CD14-positive monocyte (primary cell): ENCODE measurements at regions not wholly inside any gene's neighbourhood (a gene's known extent, or its start where the extent isn't known, plus 50 kb on each side); places are given as distances from the start of the nearest gene placed in this dataset.
A peak's percentile ranks its signal among the peaks of the same experiment; 100 is the strongest.

Experiments used
- DNase-seq, 3 donors: peaks; one replicate each; pipeline ENCODE4 v3.0.0-alpha.2; 2011 to 2022
- H2AFZ ChIP-seq: 2 replicates; pipeline ENCODE4 v1.6.0; 2012; ENCODE audit warnings: mild to moderate bottlenecking, low read depth, low read length, inconsistent platforms; ENCODE audit not compliant: insufficient read depth, poor library complexity, severe bottlenecking
- H3K27ac ChIP-seq, 2 donors: 1 replicate in 1 of 2; 2 replicates in 1 of 2; pipeline ENCODE4 v1.5.1; 2012 to 2013; ENCODE audit warnings: low read length in 2 of 2, control low read depth in 1 of 2, inconsistent platforms in 1 of 2, low read depth in 1 of 2, mild to moderate bottlenecking in 1 of 2
- H3K27me3 ChIP-seq, 2 donors: one replicate each; pipeline versions ENCODE4 v1.6.0 to v1.6.1; 2011 to 2013; ENCODE audit warnings: low read length in 2 of 2; ENCODE audit not compliant: control insufficient read depth in 2 of 2, insufficient read depth in 2 of 2
- H3K36me3 ChIP-seq, 2 donors: replicated peaks in 1 of 2; 1 replicate in 1 of 2; 2 replicates in 1 of 2; pipeline versions ENCODE4 v1.5.1 to v1.6.1; 2012 to 2013; ENCODE audit warnings: low read length in 2 of 2, control low read depth in 1 of 2, inconsistent platforms in 1 of 2, mild to moderate bottlenecking in 1 of 2; ENCODE audit not compliant: insufficient read depth in 2 of 2, control insufficient read depth in 1 of 2
- H3K4me1 ChIP-seq, 2 donors: 1 replicate in 1 of 2; 2 replicates in 1 of 2; pipeline versions ENCODE4 v1.5.1 to v1.6.1; 2012 to 2013; ENCODE audit warnings: low read length in 2 of 2, control low read depth in 1 of 2, inconsistent platforms in 1 of 2, mild to moderate bottlenecking in 1 of 2, moderate library complexity in 1 of 2; ENCODE audit not compliant: insufficient read depth in 2 of 2, control insufficient read depth in 1 of 2
- H3K4me2 ChIP-seq: replicated peaks from 2 replicates; pipeline ENCODE3; 2012; ENCODE audit warnings: low read length, moderate library complexity, mild to moderate bottlenecking; ENCODE audit not compliant: poor library complexity, severe bottlenecking; ENCODE audit errors: extremely low read depth
- H3K4me3 ChIP-seq, 3 experiments: fragments of 200-600 bp in 1 of 3; sonication (generic) in 1 of 3; replicated peaks in 1 of 3; 1 replicate in 2 of 3; 2 replicates in 1 of 3; pipeline ENCODE4 v1.5.1; 2011 to 2013; ENCODE audit warnings: low read length in 3 of 3, mild to moderate bottlenecking in 3 of 3, control low read depth in 2 of 3, low read depth in 2 of 3, inconsistent platforms in 1 of 3, moderate library complexity in 1 of 3
- H3K79me2 ChIP-seq: 2 replicates; pipeline ENCODE4 v1.6.0; 2012; ENCODE audit warnings: mild to moderate bottlenecking, control low read depth, inconsistent platforms, low read length, moderate library complexity; ENCODE audit not compliant: insufficient read depth
- H3K9ac ChIP-seq: 2 replicates; pipeline ENCODE4 v1.6.0; 2017; ENCODE audit warnings: low read length, mild to moderate bottlenecking; ENCODE audit not compliant: insufficient read depth, poor library complexity, severe bottlenecking
- H3K9me3 ChIP-seq, 2 donors: replicated peaks in 1 of 2; 1 replicate in 1 of 2; 2 replicates in 1 of 2; pipeline versions ENCODE4 v1.5.1 to v1.6.1; 2012 to 2013; ENCODE audit warnings: low read length in 2 of 2, control low read depth in 1 of 2; ENCODE audit not compliant: control insufficient read depth in 1 of 2, insufficient read depth in 1 of 2
- H4K20me1 ChIP-seq: 2 replicates; pipeline ENCODE4 v1.6.0; 2012; ENCODE audit warnings: mild to moderate bottlenecking, low read length, control low read depth, moderate library complexity; ENCODE audit not compliant: insufficient read depth
- H3K27ac Mint-ChIP-seq, 7 donors: one replicate each; pipeline ENCODE4 v1.8.0; 2020; ENCODE audit warnings: mild to moderate bottlenecking in 7 of 7, mixed read lengths in 7 of 7, moderate library complexity in 6 of 7, inconsistent platforms in 2 of 7
- H3K27me3 Mint-ChIP-seq, 3 donors: one replicate each; pipeline ENCODE4 v1.8.0; 2021 to 2022; ENCODE audit warnings: low read depth in 3 of 3, mild to moderate bottlenecking in 3 of 3, mixed read lengths in 3 of 3, moderate library complexity in 3 of 3, inconsistent platforms in 1 of 3
- H3K36me3 Mint-ChIP-seq, 2 donors: one replicate each; pipeline ENCODE4 v1.8.0; 2020; ENCODE audit warnings: mixed read lengths in 2 of 2, inconsistent platforms in 1 of 2, mild to moderate bottlenecking in 1 of 2
- H3K4me1 Mint-ChIP-seq: one replicate; pipeline ENCODE4 v1.8.0; 2020; ENCODE audit warnings: mild to moderate bottlenecking, mixed read lengths
- H3K4me3 Mint-ChIP-seq, 2 donors: one replicate each; pipeline ENCODE4 v1.8.0; 2020; ENCODE audit warnings: mild to moderate bottlenecking in 2 of 2, mixed read lengths in 2 of 2, moderate library complexity in 1 of 2
- H3K9me3 Mint-ChIP-seq, 7 donors: one replicate each; pipeline ENCODE4 v1.8.0; 2020 to 2022; ENCODE audit warnings: mixed read lengths in 7 of 7, mild to moderate bottlenecking in 6 of 7, moderate library complexity in 6 of 7, inconsistent platforms in 2 of 7
- WGBS: methylation state at CpG from one replicate; pipeline ENCODE4 v1.1.5; 2013; ENCODE audit warnings: missing lambda C conversion rate; ENCODE audit not compliant: insufficient coverage; 5-methylcytosine and 5-hydroxymethylcytosine counted together
- intact Hi-C, 2 donors: fragments of 100-400 bp; cut with micrococcal nuclease; formaldehyde crosslinking; loops; one replicate each; pipeline versions ENCODE4 v1.15.0 to v1.15.1; 2023
- TF ChIP-seq, protein P1 (sequence below): fragments of 200-600 bp; IDR thresholded peaks from one replicate; pipeline ENCODE4 v1.8.0; 2022; ENCODE audit warnings: antibody characterized with exemption, mild to moderate bottlenecking

DNA sequence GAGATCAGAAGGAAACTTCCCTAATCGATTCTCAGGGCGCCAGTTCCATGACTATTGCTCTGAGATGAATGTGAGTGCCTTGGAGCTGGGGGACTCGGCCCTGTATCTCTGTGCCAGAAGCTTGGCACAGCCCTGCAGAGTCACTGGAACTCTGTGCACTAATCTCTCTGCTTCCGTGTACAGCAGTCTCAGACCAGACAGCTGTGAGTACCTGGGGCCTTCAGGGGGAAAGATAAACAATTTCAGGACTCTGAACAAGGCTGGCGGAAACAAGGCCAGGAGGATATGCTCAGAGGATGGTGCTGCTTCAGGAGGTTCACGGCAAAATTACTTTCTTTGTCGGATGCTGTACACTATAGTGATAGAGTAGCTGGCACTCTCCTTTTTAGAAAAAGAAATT is 131.7 kb upstream of the PRSS58 start:
- Mint-ChIP-seq H3K4me3 (no peak overlapping the region), H3K4me1 (peaks cover 11% of the 10 kb centered on the region), H3K36me3 (no peaks in the 10 kb centered on the region), H3K9me3 (no peaks in the 10 kb centered on the region), H3K27ac (no peak overlapping the region), H3K27me3 (peaks cover 0 to 2% (median 0%) of the 10 kb centered on the region in 3 donors)
- peaks cover 8 to 10% of the 10 kb centered on the region in 2 donors for H3K4me1 ChIP-seq
- H3K9ac ChIP-seq = no peak overlapping the region
- 88% methylated on average over 7 of the region's 7 CpGs for WGBS
- no peak overlapping the region for H3K4me2 ChIP-seq
- no peak for DNase-seq
- TF ChIP-seq, protein P1, sequence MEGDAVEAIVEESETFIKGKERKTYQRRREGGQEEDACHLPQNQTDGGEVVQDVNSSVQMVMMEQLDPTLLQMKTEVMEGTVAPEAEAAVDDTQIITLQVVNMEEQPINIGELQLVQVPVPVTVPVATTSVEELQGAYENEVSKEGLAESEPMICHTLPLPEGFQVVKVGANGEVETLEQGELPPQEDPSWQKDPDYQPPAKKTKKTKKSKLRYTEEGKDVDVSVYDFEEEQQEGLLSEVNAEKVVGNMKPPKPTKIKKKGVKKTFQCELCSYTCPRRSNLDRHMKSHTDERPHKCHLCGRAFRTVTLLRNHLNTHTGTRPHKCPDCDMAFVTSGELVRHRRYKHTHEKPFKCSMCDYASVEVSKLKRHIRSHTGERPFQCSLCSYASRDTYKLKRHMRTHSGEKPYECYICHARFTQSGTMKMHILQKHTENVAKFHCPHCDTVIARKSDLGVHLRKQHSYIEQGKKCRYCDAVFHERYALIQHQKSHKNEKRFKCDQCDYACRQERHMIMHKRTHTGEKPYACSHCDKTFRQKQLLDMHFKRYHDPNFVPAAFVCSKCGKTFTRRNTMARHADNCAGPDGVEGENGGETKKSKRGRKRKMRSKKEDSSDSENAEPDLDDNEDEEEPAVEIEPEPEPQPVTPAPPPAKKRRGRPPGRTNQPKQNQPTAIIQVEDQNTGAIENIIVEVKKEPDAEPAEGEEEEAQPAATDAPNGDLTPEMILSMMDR = no peak
- H3K4me3 ChIP-seq = no peak overlapping the region
- H3K27me3 ChIP-seq = no peaks in the 10 kb centered on the region
- no peaks in the 10 kb centered on the region for H4K20me1 ChIP-seq
- no peaks in the 10 kb centered on the region for H3K9me3 ChIP-seq
- no peaks in the 10 kb centered on the region for H3K36me3 ChIP-seq
- H3K79me2 ChIP-seq = no peaks in the 10 kb centered on the region
- intact Hi-C loops = no loop called here
- H2AFZ ChIP-seq = no peak overlapping the region
- H3K27ac ChIP-seq = no peak overlapping the region

DNA sequence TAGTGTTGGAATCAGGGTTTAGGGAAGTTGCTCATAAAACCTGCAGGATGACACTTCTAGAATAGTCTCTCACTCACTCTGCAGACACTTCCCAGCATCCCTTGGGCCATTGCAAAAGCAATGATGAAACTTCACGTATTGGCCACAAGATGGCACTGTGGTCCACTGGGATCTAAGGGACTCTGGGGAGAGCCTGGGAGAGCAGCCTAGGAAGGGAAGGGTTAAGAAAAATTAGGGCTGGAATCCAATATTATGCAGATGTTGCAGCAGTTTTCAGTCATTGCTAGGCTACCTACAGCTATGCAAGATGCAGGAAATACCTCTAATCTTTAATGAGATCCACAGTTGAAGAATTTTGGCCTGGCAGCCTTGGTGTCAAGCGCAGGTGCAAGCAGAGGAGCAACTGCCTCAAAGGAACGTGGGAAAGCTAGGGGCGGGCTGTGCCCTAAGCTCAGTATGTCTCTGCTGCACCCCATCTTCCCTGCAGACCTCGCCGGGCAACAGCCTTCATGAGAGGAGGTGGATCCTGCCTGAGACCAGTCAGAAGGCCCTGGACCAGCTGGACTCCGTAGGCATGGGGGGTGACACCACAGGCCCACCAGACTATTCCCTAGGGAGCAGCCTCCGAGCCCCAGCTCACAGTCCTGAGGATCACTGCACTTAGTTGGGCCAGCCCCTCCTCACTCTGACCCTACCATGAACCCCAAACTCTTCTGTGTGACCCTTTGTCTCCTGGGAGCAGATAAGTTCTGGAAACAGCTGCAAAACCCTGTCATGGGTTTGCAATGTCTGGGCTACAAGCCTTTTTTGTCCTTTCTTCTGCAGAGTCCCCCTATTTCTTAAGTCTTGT is 127.9 kb upstream of the PRSS58 start:
- TF ChIP-seq, protein P1 = peak; percentile 90
- peak; percentile 72 to 81 (median 80) for DNase-seq
- intact Hi-C loops = no loop called here
- H3K27me3 Mint-ChIP-seq = peaks cover 0 to 2% (median 0%) of the 10 kb centered on the region in 3 donors
- H3K27me3 ChIP-seq = no peaks in the 10 kb centered on the region
- H3K79me2 ChIP-seq = no peaks in the 10 kb centered on the region
- peak overlapping the region in 1 of 3 experiments; percentile 67 for H3K4me3 ChIP-seq
- peak overlapping the region in 1 of 2 donors; percentile 95 for H3K27ac ChIP-seq
- H3K27ac Mint-ChIP-seq = peak overlapping the region; percentile 35 to 97 (median 93)
- H3K9me3 Mint-ChIP-seq = no peaks in the 10 kb centered on the region
- no peak overlapping the region for H2AFZ ChIP-seq
- no peaks in the 10 kb centered on the region for H4K20me1 ChIP-seq
- H3K9me3 ChIP-seq = no peaks in the 10 kb centered on the region
- H3K4me1 ChIP-seq = peaks cover 18 to 20% of the 10 kb centered on the region in 2 donors
- 59% methylated on average over 7 of the region's 8 CpGs for WGBS
- H3K4me3 Mint-ChIP-seq = peak overlapping the region in 1 of 2 donors; percentile 87
- peak overlapping the region; percentile 68 for H3K9ac ChIP-seq
- peak overlapping the region; percentile 70 for H3K4me2 ChIP-seq
- H3K36me3 Mint-ChIP-seq = no peaks in the 10 kb centered on the region
- no peaks in the 10 kb centered on the region for H3K36me3 ChIP-seq
- peaks cover 22% of the 10 kb centered on the region for H3K4me1 Mint-ChIP-seq
